PC-9 (cell line): ENCODE measurements at regions not wholly inside any gene's neighbourhood (a gene's known extent, or its start where the extent isn't known, plus 50 kb on each side); places are given as distances from the start of the nearest gene placed in this dataset.

Source experiments
- BruUV-seq: library from RNA; stranded (reverse); fragments of 400-500 nt; replicated peaks from 2 replicates; lab custom pipeline; 2021; lab: Mats Ljungman, UMichigan
- CTCF ChIA-PET: fragments of 300-600 bp; sonication (Branson Sonifier 250); formaldehyde crosslinking; loops from one replicate; lab custom pipeline; 2022; ENCODE audit warnings: antibody characterized with exemption; lab: Charles Lee
- POLR2A ChIA-PET: fragments of 300-600 bp; sonication (Branson Sonifier 250); formaldehyde crosslinking; loops from one replicate; lab custom pipeline; 2022; ENCODE audit warnings: antibody characterized with exemption; ENCODE audit not compliant: unreplicated experiment; lab: Charles Lee
- DNase-seq, 2 experiments: peaks; one replicate each; pipeline versions ENCODE4 v3.0.0 to v3.0.0-alpha.2; 2015 to 2022; ENCODE audit warnings: mixed read lengths in 1 of 2
- H2AFZ ChIP-seq: fragments of 200-600 bp; sonication (generic); 2 replicates; pipeline ENCODE4 v1.8.1; 2017; ENCODE audit warnings: antibody characterized with exemption
- H3F3A ChIP-seq: fragments of 200-600 bp; sonication (generic); 2 replicates; pipeline ENCODE4 v1.8.1; 2017; ENCODE audit warnings: antibody characterized with exemption, mild to moderate bottlenecking, low read depth; ENCODE audit not compliant: insufficient read depth
- H3K27ac ChIP-seq: fragments of 200-600 bp; sonication (generic); 2 replicates; pipeline ENCODE4 v1.6.1; 2016; ENCODE audit warnings: mixed run types
- H3K27me3 ChIP-seq: fragments of 200-600 bp; sonication (generic); 2 replicates; pipeline ENCODE4 v1.6.1; 2016; ENCODE audit warnings: low read depth, mixed run types; ENCODE audit not compliant: insufficient read depth
- H3K36me3 ChIP-seq: fragments of 200-600 bp; sonication (generic); 2 replicates; pipeline ENCODE4 v1.6.1; 2016; ENCODE audit warnings: low read depth, mixed run types
- H3K4me1 ChIP-seq: fragments of 200-600 bp; sonication (generic); replicated peaks from 2 replicates; pipeline ENCODE4 v1.6.1; 2016; ENCODE audit warnings: mixed run types; ENCODE audit not compliant: insufficient read depth
- H3K4me2 ChIP-seq: fragments of 200-600 bp; sonication (generic); 2 replicates; pipeline ENCODE4 v1.6.1; 2017; ENCODE audit warnings: mixed run types
- H3K4me3 ChIP-seq: fragments of 200-600 bp; sonication (generic); 2 replicates; pipeline ENCODE4 v1.6.1; 2016; ENCODE audit warnings: mixed run types
- H3K79me2 ChIP-seq: fragments of 200-600 bp; sonication (generic); 2 replicates; pipeline ENCODE4 v1.6.1; 2017; ENCODE audit warnings: low read depth, mixed run types
- H3K9me2 ChIP-seq: fragments of 200-600 bp; sonication (generic); 2 replicates; pipeline ENCODE4 v1.8.1; 2017; ENCODE audit warnings: mild to moderate bottlenecking; ENCODE audit not compliant: insufficient read depth
- H3K9me3 ChIP-seq: fragments of 200-600 bp; sonication (generic); 2 replicates; pipeline ENCODE4 v1.8.1; 2016; ENCODE audit warnings: low read depth; ENCODE audit not compliant: insufficient read depth
- H4K20me1 ChIP-seq: fragments of 200-600 bp; sonication (generic); 2 replicates; pipeline ENCODE4 v1.8.1; 2017; ENCODE audit not compliant: insufficient read depth
- CTCF ChIP-seq: fragments of 200-600 bp; sonication (generic); conservative IDR thresholded peaks from 2 replicates; pipeline ENCODE4 v1.6.1; 2017; ENCODE audit warnings: mixed run types, antibody characterized with exemption, mild to moderate bottlenecking, moderate library complexity
- EZH2 ChIP-seq: fragments of 200-600 bp; sonication (generic); IDR thresholded peaks from 2 replicates; pipeline ENCODE4 v1.8.0; 2017; ENCODE audit warnings: antibody characterized with exemption, low read depth
- intact Hi-C: fragments of 100-400 bp; cut with micrococcal nuclease; formaldehyde crosslinking; loops from one replicate; pipeline ENCODE4 v1.10.0; 2022; ENCODE audit not compliant: unreplicated experiment

GRCh38 chrX:810186-810585 lies 179.6 kb downstream of the SHOX start:
- Histone ChIP-seq H3K4me1 (no peaks in the 10 kb centered on the region), H3F3A (no peaks in the 10 kb centered on the region), H3K27ac (no peak overlapping the region), H3K9me3 (no peaks in the 10 kb centered on the region), H3K27me3 (peaks cover 25% of the 10 kb centered on the region), H2AFZ (no peak overlapping the region), H4K20me1 (no peaks in the 10 kb centered on the region), H3K36me3 (no peaks in the 10 kb centered on the region), H3K4me2 (no peak overlapping the region), H3K4me3 (no peak overlapping the region), H3K9me2 (no peaks in the 10 kb centered on the region), H3K79me2 (no peaks in the 10 kb centered on the region)
- TF ChIP-seq EZH2 = no peak
- TF ChIP-seq CTCF = no peak
- BruUV-seq = no TSS peak
- intact Hi-C loops = no loop called here
- POLR2A ChIA-PET = no interaction called here
- CTCF ChIA-PET = no interaction called here
- DNase-seq = no peak

- Histone ChIP-seq H3K4me1 (no peaks in the 10 kb centered on the region), H3K36me3 (no peaks in the 10 kb centered on the region), H4K20me1 (no peaks in the 10 kb centered on the region), H3K79me2 (no peaks in the 10 kb centered on the region), H3F3A (no peaks in the 10 kb centered on the region), H3K9me2 (no peaks in the 10 kb centered on the region), H3K4me2 (no peak overlapping the region), H3K27me3 (peaks cover 28% of the 10 kb centered on the region), H2AFZ (no peak overlapping the region), H3K27ac (no peak overlapping the region), H3K4me3 (no peak overlapping the region), H3K9me3 (no peaks in the 10 kb centered on the region)
- no TSS peak for BruUV-seq
- POLR2A ChIA-PET = no interaction called here
- no peak for DNase-seq
- TF ChIP-seq CTCF (no peak), EZH2 (no peak)
- CTCF ChIA-PET = no interaction called here
- intact Hi-C loops = no loop called here
Observed at GRCh38 chrX:809081-809480, 178.5 kb downstream of the SHOX start.

- POLR2A ChIA-PET = no interaction called here
- TF ChIP-seq CTCF (no peak), EZH2 (no peak)
- intact Hi-C loops = no loop called here
Observed at GRCh38 chrX:806586-806985, 176.0 kb downstream of the SHOX start.

More at GRCh38 chrX:806586-806985, 176.0 kb downstream of the SHOX start:
- Histone ChIP-seq H3F3A (no peaks in the 10 kb centered on the region), H3K9me3 (no peaks in the 10 kb centered on the region), H3K4me2 (no peak overlapping the region), H3K4me1 (no peaks in the 10 kb centered on the region), H3K79me2 (no peaks in the 10 kb centered on the region), H3K4me3 (no peak overlapping the region), H3K27ac (no peak overlapping the region), H4K20me1 (no peaks in the 10 kb centered on the region), H3K27me3 (peaks cover 33% of the 10 kb centered on the region), H2AFZ (no peak overlapping the region), H3K36me3 (no peaks in the 10 kb centered on the region), H3K9me2 (no peaks in the 10 kb centered on the region)
- DNase-seq = no peak
- CTCF ChIA-PET = no interaction called here
- no TSS peak for BruUV-seq
